ENCODE measurements at regions not wholly inside any gene's neighbourhood (a gene's known extent, or its start where the extent isn't known, plus 50 kb on each side); places are given as distances from the start of the nearest gene placed in this dataset.

DNA sequence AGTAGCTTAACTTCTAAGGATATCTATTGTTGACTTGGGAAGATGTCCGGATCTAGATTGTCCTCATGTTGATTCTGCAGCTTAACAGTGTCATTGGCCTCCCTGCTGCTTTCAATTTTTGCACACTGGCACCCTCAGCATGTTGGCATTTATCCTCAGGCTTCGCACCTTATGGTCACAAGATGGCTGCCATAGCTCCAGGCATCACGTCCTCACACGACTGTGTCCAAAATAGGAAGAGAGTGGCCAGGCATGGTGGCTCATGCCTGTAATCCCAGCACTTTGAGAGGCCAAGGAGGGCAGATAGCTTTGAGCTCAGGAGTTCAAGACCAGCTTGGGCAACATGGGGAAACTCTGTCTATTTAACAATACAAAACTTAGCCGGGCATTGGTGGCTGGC is 58.3 kb upstream of the RASD2 start:
- TF ChIP-seq, protein P1, sequence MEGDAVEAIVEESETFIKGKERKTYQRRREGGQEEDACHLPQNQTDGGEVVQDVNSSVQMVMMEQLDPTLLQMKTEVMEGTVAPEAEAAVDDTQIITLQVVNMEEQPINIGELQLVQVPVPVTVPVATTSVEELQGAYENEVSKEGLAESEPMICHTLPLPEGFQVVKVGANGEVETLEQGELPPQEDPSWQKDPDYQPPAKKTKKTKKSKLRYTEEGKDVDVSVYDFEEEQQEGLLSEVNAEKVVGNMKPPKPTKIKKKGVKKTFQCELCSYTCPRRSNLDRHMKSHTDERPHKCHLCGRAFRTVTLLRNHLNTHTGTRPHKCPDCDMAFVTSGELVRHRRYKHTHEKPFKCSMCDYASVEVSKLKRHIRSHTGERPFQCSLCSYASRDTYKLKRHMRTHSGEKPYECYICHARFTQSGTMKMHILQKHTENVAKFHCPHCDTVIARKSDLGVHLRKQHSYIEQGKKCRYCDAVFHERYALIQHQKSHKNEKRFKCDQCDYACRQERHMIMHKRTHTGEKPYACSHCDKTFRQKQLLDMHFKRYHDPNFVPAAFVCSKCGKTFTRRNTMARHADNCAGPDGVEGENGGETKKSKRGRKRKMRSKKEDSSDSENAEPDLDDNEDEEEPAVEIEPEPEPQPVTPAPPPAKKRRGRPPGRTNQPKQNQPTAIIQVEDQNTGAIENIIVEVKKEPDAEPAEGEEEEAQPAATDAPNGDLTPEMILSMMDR (IDR thresholded peaks at IDR 0.05): no peak
- TF ChIP-seq POLR2AphosphoS5 (IDR thresholded peaks at IDR 0.05): no peak
- TF ChIP-seq POLR2A (IDR thresholded peaks at IDR 0.05): no peak

Measured in upper lobe of left lung (tissue), 4 donors.